ENCODE measurements at regions not wholly inside any gene's neighbourhood (a gene's known extent, or its start where the extent isn't known, plus 50 kb on each side); places are given as distances from the start of the nearest gene placed in this dataset.

DNA sequence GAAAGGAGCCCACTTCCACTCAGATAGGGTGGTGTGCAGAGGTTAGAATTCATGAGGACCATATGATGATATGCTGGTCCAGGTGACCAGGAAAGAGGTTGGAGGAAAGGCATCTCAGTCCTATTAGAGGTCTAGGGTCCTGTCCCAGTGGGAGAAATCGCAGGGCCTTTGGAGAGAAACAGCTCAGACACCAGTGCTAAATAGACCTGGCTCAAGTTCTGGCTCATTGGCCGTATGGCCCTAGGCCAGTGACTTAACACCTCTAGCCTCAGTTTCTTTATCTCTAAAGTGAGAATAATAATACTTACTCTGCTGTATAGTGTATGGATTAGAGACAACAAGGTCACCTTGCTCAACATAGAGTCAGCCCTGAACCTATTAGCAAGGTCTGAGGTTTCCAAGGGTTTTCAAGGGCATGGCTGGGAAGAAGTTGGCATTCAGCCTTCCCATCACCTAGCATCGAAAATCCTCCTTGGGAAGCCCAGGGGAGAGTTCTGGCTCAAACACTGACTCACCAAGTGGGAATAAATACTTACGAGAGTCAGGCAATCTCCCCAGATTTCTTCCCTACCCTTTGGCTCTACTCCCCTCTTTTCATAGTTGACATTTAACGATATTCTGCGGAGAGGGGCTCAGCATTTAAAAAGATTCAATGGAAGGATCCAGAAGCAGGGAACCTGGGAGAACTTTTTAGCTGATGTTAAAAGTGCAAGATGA lies 473.1 kb upstream of the PODXL start:
- Histone ChIP-seq H3K36me3 (ENCODE audit: control insufficient read depth, insufficient read depth, low read length) (no peaks in the 10 kb centered on the region), H2AK5ac (ENCODE audit: low read length) (no peak overlapping the region), H3K4me2 (ENCODE audit: low read length) (no peak overlapping the region), H3K23ac (ENCODE audit: low read length) (no peak overlapping the region), H2BK5ac (ENCODE audit: low read length) (no peak overlapping the region), H2BK15ac (replicated peaks; ENCODE audit: low read depth) (no peak overlapping the region), H3K4ac (ENCODE audit: low read depth, low read length) (no peak overlapping the region), H4K8ac (ENCODE audit: low read depth, low read length) (no peak overlapping the region), H4K5ac (ENCODE audit: low read length) (no peak overlapping the region), H3K27me3 (ENCODE audit: insufficient read depth, low read length, poor library complexity) (no peaks in the 10 kb centered on the region), H3K27ac (ENCODE audit: low read depth, low read length) (no peak overlapping the region), H3K4me1 (ENCODE audit: control insufficient read depth, low read depth, low read length) (peaks cover 2% of the 10 kb centered on the region), H2BK120ac (ENCODE audit: low read depth, low read length) (no peak overlapping the region), H3K79me1 (ENCODE audit: low read length) (no peaks in the 10 kb centered on the region), H3K9ac (ENCODE audit: low read length) (no peak overlapping the region), H3K56ac (ENCODE audit: low read length) (no peak overlapping the region), H3K79me2 (ENCODE audit: control insufficient read depth, insufficient read depth, low read length) (no peaks in the 10 kb centered on the region), H3K18ac (ENCODE audit: low read length) (no peak overlapping the region), H3K4me3 (ENCODE audit: low read length) (no peak overlapping the region)
- no CpG with 5 or more reads among the region's 6 CpGs for WGBS (ENCODE audit: extremely low coverage, insufficient coverage, low lambda C conversion rate)
- DNase-seq = no peak

GRCh38 chr7:132028144-132028920 lies 471.9 kb upstream of the PODXL start:
- Histone ChIP-seq H3K27ac (ENCODE audit: low read depth, low read length) (no peak overlapping the region), H2BK5ac (ENCODE audit: low read length) (no peak overlapping the region), H3K36me3 (ENCODE audit: control insufficient read depth, insufficient read depth, low read length) (no peaks in the 10 kb centered on the region), H3K9ac (ENCODE audit: low read length) (no peak overlapping the region), H3K79me2 (ENCODE audit: control insufficient read depth, insufficient read depth, low read length) (no peaks in the 10 kb centered on the region), H3K4me2 (ENCODE audit: low read length) (no peak overlapping the region), H3K27me3 (ENCODE audit: insufficient read depth, low read length, poor library complexity) (no peaks in the 10 kb centered on the region), H2BK120ac (ENCODE audit: low read depth, low read length) (no peak overlapping the region), H3K23ac (ENCODE audit: low read length) (no peak overlapping the region), H3K56ac (ENCODE audit: low read length) (no peak overlapping the region), H4K5ac (ENCODE audit: low read length) (no peak overlapping the region), H3K4me1 (ENCODE audit: control insufficient read depth, low read depth, low read length) (peaks cover 2% of the 10 kb centered on the region), H3K79me1 (ENCODE audit: low read length) (no peaks in the 10 kb centered on the region), H3K18ac (ENCODE audit: low read length) (no peak overlapping the region), H3K4ac (ENCODE audit: low read depth, low read length) (no peak overlapping the region), H3K4me3 (ENCODE audit: low read length) (no peak overlapping the region), H4K8ac (ENCODE audit: low read depth, low read length) (no peak overlapping the region), H2BK15ac (replicated peaks; ENCODE audit: low read depth) (no peak overlapping the region), H2AK5ac (ENCODE audit: low read length) (no peak overlapping the region)
- no CpG with 5 or more reads among the region's 7 CpGs for WGBS (ENCODE audit: extremely low coverage, insufficient coverage, low lambda C conversion rate)
- DNase-seq = no peak

DNA sequence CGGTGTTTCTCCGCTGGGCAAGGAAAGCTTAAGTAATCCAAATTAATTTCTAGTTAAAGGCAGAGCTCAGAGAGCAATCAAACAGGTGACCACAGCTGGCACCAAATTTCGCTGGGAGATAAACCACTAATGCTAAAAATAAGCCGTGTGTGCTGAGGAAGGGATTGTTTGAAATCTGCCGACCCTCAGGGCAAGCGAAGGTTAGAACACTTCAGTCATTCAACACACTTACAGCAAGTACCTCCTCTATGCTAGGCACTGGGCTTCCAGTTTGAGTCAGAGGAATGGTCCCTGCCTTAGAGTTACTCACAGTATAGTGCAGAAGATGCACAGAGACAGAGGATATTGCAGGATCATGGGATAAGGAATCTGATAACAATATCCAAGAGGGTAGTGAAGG lies 467.9 kb upstream of the PODXL start:
- Histone ChIP-seq H3K79me2 (ENCODE audit: control insufficient read depth, insufficient read depth, low read length) (no peaks in the 10 kb centered on the region), H2BK15ac (replicated peaks; ENCODE audit: low read depth) (no peak overlapping the region), H3K23ac (ENCODE audit: low read length) (no peak overlapping the region), H3K4me3 (ENCODE audit: low read length) (no peak overlapping the region), H2BK5ac (ENCODE audit: low read length) (no peak overlapping the region), H3K27me3 (ENCODE audit: insufficient read depth, low read length, poor library complexity) (no peaks in the 10 kb centered on the region), H4K8ac (ENCODE audit: low read depth, low read length) (no peak overlapping the region), H2AK5ac (ENCODE audit: low read length) (no peak overlapping the region), H3K18ac (ENCODE audit: low read length) (no peak overlapping the region), H3K56ac (ENCODE audit: low read length) (no peak overlapping the region), H4K5ac (ENCODE audit: low read length) (no peak overlapping the region), H3K79me1 (ENCODE audit: low read length) (no peaks in the 10 kb centered on the region), H3K27ac (ENCODE audit: low read depth, low read length) (no peak overlapping the region), H3K4me2 (ENCODE audit: low read length) (no peak overlapping the region), H3K36me3 (ENCODE audit: control insufficient read depth, insufficient read depth, low read length) (no peaks in the 10 kb centered on the region), H3K4me1 (ENCODE audit: control insufficient read depth, low read depth, low read length) (no peaks in the 10 kb centered on the region), H3K4ac (ENCODE audit: low read depth, low read length) (no peak overlapping the region), H2BK120ac (ENCODE audit: low read depth, low read length) (no peak overlapping the region), H3K9ac (ENCODE audit: low read length) (no peak overlapping the region)
- no CpG with 5 or more reads among the region's 6 CpGs for WGBS (ENCODE audit: extremely low coverage, insufficient coverage, low lambda C conversion rate)
- no peak for DNase-seq

GRCh38 chr7:132023466-132023865 lies 467.0 kb upstream of the PODXL start:
- H3K23ac ChIP-seq (ENCODE audit: low read length) = no peak overlapping the region
- H4K5ac ChIP-seq (ENCODE audit: low read length) = no peak overlapping the region
- H3K27ac ChIP-seq (ENCODE audit: low read depth, low read length) = no peak overlapping the region
- H3K4ac ChIP-seq (ENCODE audit: low read depth, low read length) = no peak overlapping the region
- H4K8ac ChIP-seq (ENCODE audit: low read depth, low read length) = no peak overlapping the region
- H3K27me3 ChIP-seq (ENCODE audit: insufficient read depth, low read length, poor library complexity) = no peaks in the 10 kb centered on the region
- H3K36me3 ChIP-seq (ENCODE audit: control insufficient read depth, insufficient read depth, low read length) = no peaks in the 10 kb centered on the region
- H2BK5ac ChIP-seq (ENCODE audit: low read length) = no peak overlapping the region
- H3K4me2 ChIP-seq (ENCODE audit: low read length) = no peak overlapping the region
- no peak overlapping the region for H3K4me3 ChIP-seq (ENCODE audit: low read length)
- H3K79me2 ChIP-seq (ENCODE audit: control insufficient read depth, insufficient read depth, low read length) = no peaks in the 10 kb centered on the region
- H2BK15ac ChIP-seq (replicated peaks; ENCODE audit: low read depth) = no peak overlapping the region
- H3K79me1 ChIP-seq (ENCODE audit: low read length) = no peaks in the 10 kb centered on the region
- DNase-seq = no peak
- H3K18ac ChIP-seq (ENCODE audit: low read length) = no peak overlapping the region
- no peaks in the 10 kb centered on the region for H3K4me1 ChIP-seq (ENCODE audit: control insufficient read depth, low read depth, low read length)
- no peak overlapping the region for H2BK120ac ChIP-seq (ENCODE audit: low read depth, low read length)
- no peak overlapping the region for H3K56ac ChIP-seq (ENCODE audit: low read length)
- H2AK5ac ChIP-seq (ENCODE audit: low read length) = no peak overlapping the region
- H3K9ac ChIP-seq (ENCODE audit: low read length) = no peak overlapping the region

GRCh38 chr7:132022188-132022587 lies 465.8 kb upstream of the PODXL start:
- WGBS (ENCODE audit: extremely low coverage, insufficient coverage, low lambda C conversion rate) = no CpG with 5 or more reads among the region's 1 CpG

More at GRCh38 chr7:132022188-132022587, 465.8 kb upstream of the PODXL start:
- no peak overlapping the region for H4K8ac ChIP-seq (ENCODE audit: low read depth, low read length)
- no peak overlapping the region for H3K9ac ChIP-seq (ENCODE audit: low read length)
- no peak overlapping the region for H3K23ac ChIP-seq (ENCODE audit: low read length)
- H3K79me1 ChIP-seq (ENCODE audit: low read length) = no peaks in the 10 kb centered on the region
- H2AK5ac ChIP-seq (ENCODE audit: low read length) = no peak overlapping the region
- no peaks in the 10 kb centered on the region for H3K36me3 ChIP-seq (ENCODE audit: control insufficient read depth, insufficient read depth, low read length)
- no peak overlapping the region for H3K56ac ChIP-seq (ENCODE audit: low read length)
- H2BK15ac ChIP-seq (replicated peaks; ENCODE audit: low read depth) = no peak overlapping the region
- H3K79me2 ChIP-seq (ENCODE audit: control insufficient read depth, insufficient read depth, low read length) = no peaks in the 10 kb centered on the region
- no peak overlapping the region for H3K4me3 ChIP-seq (ENCODE audit: low read length)
- H3K27me3 ChIP-seq (ENCODE audit: insufficient read depth, low read length, poor library complexity) = no peaks in the 10 kb centered on the region
- no peak overlapping the region for H2BK120ac ChIP-seq (ENCODE audit: low read depth, low read length)
- H4K5ac ChIP-seq (ENCODE audit: low read length) = no peak overlapping the region
- no peak for DNase-seq
- no peaks in the 10 kb centered on the region for H3K4me1 ChIP-seq (ENCODE audit: control insufficient read depth, low read depth, low read length)
- no peak overlapping the region for H3K4me2 ChIP-seq (ENCODE audit: low read length)
- H3K4ac ChIP-seq (ENCODE audit: low read depth, low read length) = no peak overlapping the region
- H2BK5ac ChIP-seq (ENCODE audit: low read length) = no peak overlapping the region
- H3K27ac ChIP-seq (ENCODE audit: low read depth, low read length) = no peak overlapping the region
- H3K18ac ChIP-seq (ENCODE audit: low read length) = no peak overlapping the region

Data from mesendoderm (in vitro differentiated cells).